IMR-90 (cell line): ENCODE measurements at regions not wholly inside any gene's neighbourhood (a gene's known extent, or its start where the extent isn't known, plus 50 kb on each side); places are given as distances from the start of the nearest gene placed in this dataset.

ENCODE experiments used
- ATAC-seq: fragments of 200-7000 bp; cut with Tn5 transposase; 2 replicates; pipeline ENCODE4 v1.9.1; 2020; ENCODE audit warnings: low read depth, mild to moderate bottlenecking, moderate library complexity
- BruUV-seq: library from RNA; stranded (reverse); fragments of 400-500 nt; replicated peaks from 2 replicates; lab custom pipeline; 2021; lab: Mats Ljungman, UMichigan
- CTCF ChIA-PET: fragments of 300-600 bp; formaldehyde crosslinking; extraction: SDS; loops from one replicate; lab custom pipeline; 2021; ENCODE audit warnings: antibody characterized with exemption; lab: Yijun Ruan, JAX
- POLR2A ChIA-PET: fragments of 300-600 bp; sonication (Branson Sonifier 250); formaldehyde crosslinking; loops from one replicate; lab custom pipeline; 2022; ENCODE audit warnings: antibody characterized with exemption; ENCODE audit not compliant: unreplicated experiment; lab: Charles Lee
- DNase-seq: peaks from one replicate; pipeline ENCODE4 v3.0.0; 2013
- H2AFZ ChIP-seq: replicated peaks from 2 replicates; pipeline ENCODE3; 2013; ENCODE audit warnings: low read length, mild to moderate bottlenecking; ENCODE audit not compliant: poor library complexity
- H2AK5ac ChIP-seq: 2 replicates; pipeline ENCODE4 v1.6.1; 2013; ENCODE audit warnings: low read depth, low read length, inconsistent platforms
- H2AK9ac ChIP-seq: replicated peaks from 2 replicates; pipeline ENCODE3; 2013; ENCODE audit warnings: mild to moderate bottlenecking, low read depth, low read length, moderate library complexity; ENCODE audit not compliant: poor library complexity
- H2BK120ac ChIP-seq: 2 replicates; pipeline ENCODE4 v1.6.1; 2013; ENCODE audit warnings: low read depth, low read length, inconsistent platforms
- H2BK15ac ChIP-seq: 3 replicates; pipeline ENCODE4 v1.6.1; 2013; ENCODE audit warnings: low read depth, low read length, inconsistent platforms
- H2BK20ac ChIP-seq: 2 replicates; pipeline ENCODE4 v1.6.1; 2013; ENCODE audit warnings: low read depth, mild to moderate bottlenecking, inconsistent platforms, low read length, moderate library complexity
- H2BK5ac ChIP-seq: 2 replicates; pipeline ENCODE4 v1.6.1; 2013; ENCODE audit warnings: mild to moderate bottlenecking, low read depth, low read length, inconsistent platforms; ENCODE audit not compliant: poor library complexity, severe bottlenecking
- H3K14ac ChIP-seq: replicated peaks from 2 replicates; pipeline ENCODE4 v1.6.1; 2013; ENCODE audit warnings: low read depth, low read length, inconsistent platforms
- H3K18ac ChIP-seq: 2 replicates; pipeline ENCODE4 v1.6.1; 2013; ENCODE audit warnings: low read depth, low read length, control low read depth
- H3K23ac ChIP-seq: 2 replicates; pipeline ENCODE4 v1.6.1; 2013; ENCODE audit warnings: low read depth, low read length, inconsistent platforms
- H3K27ac ChIP-seq: 2 replicates; pipeline ENCODE4 v1.5.1; 2013; ENCODE audit warnings: mild to moderate bottlenecking, control low read depth, low read length; ENCODE audit not compliant: insufficient read depth
- H3K27me3 ChIP-seq: 2 replicates; pipeline ENCODE4 v1.6.1; 2013; ENCODE audit warnings: low read length; ENCODE audit not compliant: control insufficient read depth, insufficient read depth
- H3K36me3 ChIP-seq: 2 replicates; pipeline ENCODE4 v1.6.1; 2013; ENCODE audit warnings: low read length, mixed read lengths; ENCODE audit not compliant: control insufficient read depth, insufficient read depth
- H3K4ac ChIP-seq: 2 replicates; pipeline ENCODE4 v1.6.1; 2013; ENCODE audit warnings: low read depth, low read length, inconsistent platforms
- H3K4me1 ChIP-seq: 2 replicates; pipeline ENCODE4 v1.6.1; 2013; ENCODE audit warnings: low read length, mixed read lengths; ENCODE audit not compliant: control insufficient read depth, insufficient read depth
- H3K4me2 ChIP-seq: 2 replicates; pipeline ENCODE4 v1.6.1; 2013; ENCODE audit warnings: low read depth, mild to moderate bottlenecking, control low read depth, low read length, moderate library complexity
- H3K4me3 ChIP-seq: 2 replicates; pipeline ENCODE4 v1.5.1; 2013; ENCODE audit warnings: low read depth, mild to moderate bottlenecking, control low read depth, low read length, moderate library complexity; ENCODE audit not compliant: insufficient read depth
- H3K56ac ChIP-seq: 2 replicates; pipeline ENCODE4 v1.6.1; 2013; ENCODE audit warnings: low read length, inconsistent platforms; ENCODE audit not compliant: insufficient read depth; ENCODE audit errors: extremely low read depth
- H3K79me1 ChIP-seq, 2 experiments: 2 replicates each; pipeline ENCODE4 v1.6.1; 2013; ENCODE audit warnings: low read length in 2 of 2, inconsistent platforms in 1 of 2, low read depth in 1 of 2
- H3K9ac ChIP-seq: 2 replicates; pipeline ENCODE4 v1.6.1; 2013; ENCODE audit warnings: low read depth, low read length, control low read depth
- H3K9me1 ChIP-seq: 2 replicates; pipeline ENCODE4 v1.6.1; 2013; ENCODE audit warnings: low read length, inconsistent platforms; ENCODE audit not compliant: insufficient read depth
- H3K9me3 ChIP-seq: 2 replicates; pipeline ENCODE4 v1.6.1; 2013; ENCODE audit warnings: low read length; ENCODE audit not compliant: control insufficient read depth, insufficient read depth
- H4K20me1 ChIP-seq: 2 replicates; pipeline ENCODE4 v1.6.1; 2013; ENCODE audit warnings: low read length, inconsistent platforms; ENCODE audit not compliant: insufficient read depth
- H4K5ac ChIP-seq: 2 replicates; pipeline ENCODE4 v1.6.1; 2013; ENCODE audit warnings: mild to moderate bottlenecking, low read depth, low read length, control low read depth
- H4K8ac ChIP-seq, 2 experiments: 2 replicates each; pipeline ENCODE4 v1.6.1; 2013; ENCODE audit warnings: low read depth in 2 of 2, low read length in 2 of 2, control low read depth in 1 of 2, inconsistent platforms in 1 of 2
- H4K91ac ChIP-seq: 2 replicates; pipeline ENCODE4 v1.6.1; 2013; ENCODE audit warnings: low read depth, low read length, inconsistent platforms; ENCODE audit not compliant: insufficient read depth
- BHLHE40 ChIP-seq: fragments of 150-350 bp; IDR thresholded peaks from 2 replicates; pipeline ENCODE4 v1.6.1; 2016; ENCODE audit warnings: mild to moderate bottlenecking, low read depth, low read length
- CEBPB ChIP-seq: IDR thresholded peaks from 2 replicates; pipeline ENCODE4 v1.6.1; 2012; ENCODE audit warnings: low read depth, low read length, improper control_type of control experiment
- CHD1 ChIP-seq: IDR thresholded peaks from 2 replicates; pipeline ENCODE4 v1.6.1; 2012; ENCODE audit warnings: low read depth, low read length, improper control_type of control experiment
- FOS ChIP-seq: fragments of 150-350 bp; IDR thresholded peaks from 2 replicates; pipeline ENCODE4 v1.6.1; 2016; ENCODE audit warnings: low read depth, low read length
- MAFK ChIP-seq: IDR thresholded peaks from 2 replicates; pipeline ENCODE4 v1.6.1; 2012; ENCODE audit warnings: low read depth, low read length, improper control_type of control experiment
- MAZ ChIP-seq: IDR thresholded peaks from 2 replicates; pipeline ENCODE4 v1.6.1; 2012; ENCODE audit warnings: low read depth, mild to moderate bottlenecking, low read length, improper control_type of control experiment, moderate library complexity, borderline replicate concordance
- MXI1 ChIP-seq: IDR thresholded peaks from 2 replicates; pipeline ENCODE4 v1.6.1; 2012; ENCODE audit warnings: low read depth, mild to moderate bottlenecking, low read length, moderate library complexity, borderline replicate concordance
- NFE2L2 ChIP-seq: fragments of 150-350 bp; IDR thresholded peaks from 2 replicates; pipeline ENCODE4 v1.6.1; 2016; ENCODE audit warnings: low read depth, mild to moderate bottlenecking, low read length
- POLR2A ChIP-seq: IDR thresholded peaks from 2 replicates; pipeline ENCODE4 v1.6.1; 2012; ENCODE audit warnings: mild to moderate bottlenecking, low read depth, low read length
- RAD21 ChIP-seq: IDR thresholded peaks from 2 replicates; pipeline ENCODE4 v1.6.1; 2012; ENCODE audit warnings: low read length, improper control_type of control experiment
- RCOR1 ChIP-seq: IDR thresholded peaks from 2 replicates; pipeline ENCODE4 v1.6.1; 2012; ENCODE audit warnings: mild to moderate bottlenecking, low read length, improper control_type of control experiment; ENCODE audit not compliant: insufficient replicate concordance
- RFX5 ChIP-seq: IDR thresholded peaks from 2 replicates; pipeline ENCODE4 v1.8.0; 2012; ENCODE audit warnings: low read depth, mild to moderate bottlenecking, low read length, moderate library complexity
- SMC3 ChIP-seq: fragments of 150-350 bp; IDR thresholded peaks from 2 replicates; pipeline ENCODE4 v1.6.1; 2016; ENCODE audit warnings: low read depth, mild to moderate bottlenecking, antibody characterized with exemption, low read length, moderate library complexity
- WGBS, 2 experiments: methylation state at CpG; one replicate each; pipeline versions ENCODE4 v1.1.5 to v1.1.7; 2013; ENCODE audit warnings: missing lambda C conversion rate in 2 of 2; ENCODE audit not compliant: insufficient read length in 1 of 2; ENCODE audit errors: extremely low coverage in 2 of 2; 5-methylcytosine and 5-hydroxymethylcytosine counted together
- dilution Hi-C: fragments of 300-500 bp; cut with HindIII; formaldehyde crosslinking; loops from one replicate; pipeline ENCODE4 v1.14.3; 2018; ENCODE audit warnings: low sequenced_read_pairs; ENCODE audit not compliant: unreplicated experiment
- in situ Hi-C: fragments of 300-500 bp; cut with MboI; formaldehyde crosslinking; loops from 3 replicates; pipeline ENCODE4 v1.14.3; 2019; ENCODE audit warnings: low sequenced_read_pairs, inconsistent platforms, mixed read lengths
- intact Hi-C: fragments of 100-400 bp; cut with micrococcal nuclease; formaldehyde crosslinking; loops from 2 replicates; pipeline ENCODE4 v1.10.0; 2022
- TF ChIP-seq, protein P1 (sequence below): conservative IDR thresholded peaks from 2 replicates; pipeline ENCODE4 v1.5.1; 2012; ENCODE audit warnings: mild to moderate bottlenecking, low read depth, low read length, improper control_type of control experiment
- TF ChIP-seq, protein P2 (sequence below): fragments of 150-350 bp; IDR thresholded peaks from 2 replicates; pipeline ENCODE4 v1.6.1; 2017; ENCODE audit warnings: mild to moderate bottlenecking, antibody characterized with exemption, low read length, low read depth
- TF ChIP-seq, protein P3 (sequence below): fragments of 150-350 bp; IDR thresholded peaks from 2 replicates; pipeline ENCODE4 v1.6.1; 2016; ENCODE audit warnings: low read depth, mild to moderate bottlenecking, low read length, moderate library complexity, borderline replicate concordance

DNA sequence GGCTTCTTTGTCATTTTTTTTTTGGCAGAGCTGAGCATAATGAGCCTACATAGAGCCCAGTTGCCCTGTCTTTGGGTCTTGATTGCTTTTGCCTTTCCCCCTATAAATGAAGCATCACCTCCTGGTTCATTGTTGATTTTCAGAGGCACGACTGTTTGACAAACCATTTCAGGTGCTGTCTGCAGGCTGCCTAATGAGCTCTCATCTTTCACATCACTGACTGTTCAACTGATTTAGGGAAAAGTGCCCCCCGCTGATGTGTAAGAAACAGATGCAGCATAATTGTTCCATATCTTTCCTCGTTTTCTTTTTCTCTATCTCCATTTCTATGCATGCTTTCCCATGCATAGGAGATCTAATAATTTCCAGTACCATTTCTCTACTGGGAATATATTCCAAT, 338.6 kb downstream of the TMEM38B start:
- intact Hi-C loops (no loop called here), dilution Hi-C loops (no loop called here), in situ Hi-C loops (no loop called here)
- Histone ChIP-seq H3K23ac (no peak overlapping the region), H2AK5ac (no peak overlapping the region), H3K9ac (no peak overlapping the region), H3K9me3 (peaks cover 6% of the 10 kb centered on the region), H4K20me1 (no peaks in the 10 kb centered on the region), H3K36me3 (no peaks in the 10 kb centered on the region), H3K14ac (no peak overlapping the region), H3K27ac (no peak overlapping the region), H3K4me2 (no peak overlapping the region), H2BK120ac (no peak overlapping the region), H3K4ac (no peak overlapping the region), H2BK20ac (no peak overlapping the region), H3K18ac (no peak overlapping the region), H3K56ac (no peak overlapping the region), H3K79me1 (no peaks in the 10 kb centered on the region), H3K4me3 (no peak overlapping the region), H2BK5ac (no peak overlapping the region), H3K9me1 (no peaks in the 10 kb centered on the region), H4K5ac (no peak overlapping the region), H4K8ac (no peak overlapping the region), H3K4me1 (no peaks in the 10 kb centered on the region), H2AK9ac (no peak overlapping the region), H3K27me3 (no peaks in the 10 kb centered on the region), H2AFZ (no peak overlapping the region), H4K91ac (no peak overlapping the region), H2BK15ac (no peak overlapping the region)
- WGBS, 2 experiments = no CpG with 5 or more reads among the region's 3 CpGs
- DNase-seq = no peak
- TF ChIP-seq BHLHE40 (no peak), CEBPB (no peak), CHD1 (no peak), SMC3 (no peak), RAD21 (no peak), FOS (no peak), NFE2L2 (no peak), MAZ (no peak), RFX5 (no peak), MXI1 (no peak), POLR2A (no peak), MAFK (no peak), RCOR1 (no peak)
- TF ChIP-seq, protein P1, sequence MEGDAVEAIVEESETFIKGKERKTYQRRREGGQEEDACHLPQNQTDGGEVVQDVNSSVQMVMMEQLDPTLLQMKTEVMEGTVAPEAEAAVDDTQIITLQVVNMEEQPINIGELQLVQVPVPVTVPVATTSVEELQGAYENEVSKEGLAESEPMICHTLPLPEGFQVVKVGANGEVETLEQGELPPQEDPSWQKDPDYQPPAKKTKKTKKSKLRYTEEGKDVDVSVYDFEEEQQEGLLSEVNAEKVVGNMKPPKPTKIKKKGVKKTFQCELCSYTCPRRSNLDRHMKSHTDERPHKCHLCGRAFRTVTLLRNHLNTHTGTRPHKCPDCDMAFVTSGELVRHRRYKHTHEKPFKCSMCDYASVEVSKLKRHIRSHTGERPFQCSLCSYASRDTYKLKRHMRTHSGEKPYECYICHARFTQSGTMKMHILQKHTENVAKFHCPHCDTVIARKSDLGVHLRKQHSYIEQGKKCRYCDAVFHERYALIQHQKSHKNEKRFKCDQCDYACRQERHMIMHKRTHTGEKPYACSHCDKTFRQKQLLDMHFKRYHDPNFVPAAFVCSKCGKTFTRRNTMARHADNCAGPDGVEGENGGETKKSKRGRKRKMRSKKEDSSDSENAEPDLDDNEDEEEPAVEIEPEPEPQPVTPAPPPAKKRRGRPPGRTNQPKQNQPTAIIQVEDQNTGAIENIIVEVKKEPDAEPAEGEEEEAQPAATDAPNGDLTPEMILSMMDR = no peak
- TF ChIP-seq, protein P2, sequence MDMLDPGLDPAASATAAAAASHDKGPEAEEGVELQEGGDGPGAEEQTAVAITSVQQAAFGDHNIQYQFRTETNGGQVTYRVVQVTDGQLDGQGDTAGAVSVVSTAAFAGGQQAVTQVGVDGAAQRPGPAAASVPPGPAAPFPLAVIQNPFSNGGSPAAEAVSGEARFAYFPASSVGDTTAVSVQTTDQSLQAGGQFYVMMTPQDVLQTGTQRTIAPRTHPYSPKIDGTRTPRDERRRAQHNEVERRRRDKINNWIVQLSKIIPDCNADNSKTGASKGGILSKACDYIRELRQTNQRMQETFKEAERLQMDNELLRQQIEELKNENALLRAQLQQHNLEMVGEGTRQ = no peak
- TF ChIP-seq, protein P3, sequence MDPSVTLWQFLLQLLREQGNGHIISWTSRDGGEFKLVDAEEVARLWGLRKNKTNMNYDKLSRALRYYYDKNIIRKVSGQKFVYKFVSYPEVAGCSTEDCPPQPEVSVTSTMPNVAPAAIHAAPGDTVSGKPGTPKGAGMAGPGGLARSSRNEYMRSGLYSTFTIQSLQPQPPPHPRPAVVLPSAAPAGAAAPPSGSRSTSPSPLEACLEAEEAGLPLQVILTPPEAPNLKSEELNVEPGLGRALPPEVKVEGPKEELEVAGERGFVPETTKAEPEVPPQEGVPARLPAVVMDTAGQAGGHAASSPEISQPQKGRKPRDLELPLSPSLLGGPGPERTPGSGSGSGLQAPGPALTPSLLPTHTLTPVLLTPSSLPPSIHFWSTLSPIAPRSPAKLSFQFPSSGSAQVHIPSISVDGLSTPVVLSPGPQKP = no peak
- BruUV-seq = no TSS peak
- ChIA-PET CTCF (no interaction called here), POLR2A (no interaction called here)
- ATAC-seq = no peak
